ENCODE measurements at regions not wholly inside any gene's neighbourhood (a gene's known extent, or its start where the extent isn't known, plus 50 kb on each side); places are given as distances from the start of the nearest gene placed in this dataset.

- no peak for DNase-seq (ENCODE audit: low spot score)
- Histone ChIP-seq H3K27ac (no peak overlapping the region), H3K4me3 (no peak overlapping the region)
- no peak for TF ChIP-seq CTCF (IDR thresholded peaks at IDR 0.05)
Measured at GRCh38 chr1:177848577-177848976, 121.3 kb downstream of the SEC16B start.

DNA sequence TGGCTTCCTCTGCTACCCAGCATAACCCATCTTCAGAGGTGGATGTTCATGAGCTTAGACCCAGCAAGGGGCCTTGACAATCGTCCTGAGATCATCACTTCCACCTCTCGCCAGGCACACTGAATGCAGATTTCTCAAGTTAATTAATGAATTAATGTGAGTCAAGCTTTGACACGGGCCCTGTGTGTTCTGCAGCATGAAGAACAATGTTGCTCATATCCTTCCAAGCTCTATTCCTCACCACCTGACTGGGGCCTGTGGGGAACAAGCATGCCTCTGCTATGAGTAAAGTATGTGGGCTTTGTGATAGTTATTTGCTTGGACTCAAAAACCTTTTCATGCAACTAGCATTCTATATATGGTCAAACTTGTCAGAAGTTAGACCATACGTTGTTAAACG, 122.0 kb downstream of the SEC16B start:
- no peak overlapping the region for H3K27ac ChIP-seq
- no peak overlapping the region for H3K4me3 ChIP-seq
- no peak for TF ChIP-seq CTCF (IDR thresholded peaks at IDR 0.05)
- DNase-seq (ENCODE audit: low spot score), result no peak

- no peak for TF ChIP-seq CTCF (IDR thresholded peaks at IDR 0.05)
- DNase-seq (ENCODE audit: low spot score), result no peak
- no peak overlapping the region for H3K27ac ChIP-seq
- H3K4me3 ChIP-seq, result no peak overlapping the region
Measured at GRCh38 chr1:177838907-177839485, 130.9 kb downstream of the SEC16B start.

- TF ChIP-seq CTCF (IDR thresholded peaks at IDR 0.05), result no peak
- H3K27ac ChIP-seq, result no peak overlapping the region
- no peak for DNase-seq (ENCODE audit: low spot score)
- no peak overlapping the region for H3K4me3 ChIP-seq
Measured at GRCh38 chr1:177833631-177834030, 136.2 kb downstream of the SEC16B start.

DNA sequence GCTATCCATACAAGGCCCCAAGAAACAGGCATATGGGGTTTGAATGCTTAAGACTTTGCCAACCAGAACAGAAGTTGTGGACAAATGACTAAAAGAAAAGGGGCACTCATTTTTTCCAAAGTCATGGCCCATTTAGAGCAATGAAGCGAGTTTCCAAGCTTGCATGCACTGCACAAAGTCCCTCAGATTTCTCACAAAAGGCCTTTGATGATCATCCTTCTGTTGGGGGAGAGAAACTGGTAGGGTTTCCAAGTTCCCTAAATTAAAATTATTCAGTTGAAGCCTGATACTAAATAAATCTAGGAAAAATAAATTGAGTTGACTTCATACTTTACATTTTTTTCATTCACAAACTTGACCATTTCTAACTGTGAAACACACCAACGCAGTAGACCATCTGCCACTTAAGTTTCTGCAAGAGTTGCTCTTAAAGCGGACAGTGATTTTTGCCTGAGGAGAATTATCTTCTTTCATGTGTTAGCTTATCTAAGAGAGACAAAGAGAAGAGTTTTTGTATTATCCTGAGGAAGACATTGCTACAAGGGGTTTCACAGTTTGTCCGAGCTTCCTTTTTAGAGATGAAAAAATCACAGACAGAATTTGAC, 139.2 kb downstream of the SEC16B start:
- TF ChIP-seq CTCF (IDR thresholded peaks at IDR 0.05), result no peak
- no peak for DNase-seq (ENCODE audit: low spot score)
- no peak overlapping the region for H3K27ac ChIP-seq
- H3K4me3 ChIP-seq, result no peak overlapping the region

- DNase-seq (ENCODE audit: low spot score), result no peak
- no peak for TF ChIP-seq CTCF (IDR thresholded peaks at IDR 0.05)
- no peak overlapping the region for H3K27ac ChIP-seq
- no peak overlapping the region for H3K4me3 ChIP-seq
Measured at GRCh38 chr1:177825276-177825901, 144.5 kb downstream of the SEC16B start.

DNA sequence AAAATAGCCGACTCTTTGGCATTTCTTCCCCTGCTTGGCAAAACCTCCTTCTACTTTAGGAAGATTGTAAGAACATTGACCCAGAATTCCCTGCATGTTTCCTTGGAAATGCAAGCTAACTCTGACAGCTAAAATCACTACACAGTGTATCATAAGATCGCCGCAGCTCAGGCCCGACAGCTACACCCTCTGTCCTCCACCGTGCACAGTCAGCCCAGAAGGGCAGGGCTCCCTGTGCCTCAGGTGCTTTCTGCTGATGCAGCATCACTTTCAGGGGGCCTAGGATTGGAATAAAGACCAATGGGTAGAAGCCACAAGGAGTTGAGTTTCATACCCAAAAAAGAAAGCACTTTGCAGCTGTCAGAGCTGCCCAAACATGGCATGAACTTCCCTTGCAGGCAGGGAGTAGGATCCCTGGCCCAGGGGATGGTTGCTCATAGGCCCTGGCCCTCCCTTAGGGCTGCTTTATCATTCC, 145.3 kb downstream of the SEC16B start:
- peak overlapping the region; percentile 31 for H3K4me3 ChIP-seq
- no peak for DNase-seq (ENCODE audit: low spot score)
- TF ChIP-seq CTCF (IDR thresholded peaks at IDR 0.05), result no peak
- no peak overlapping the region for H3K27ac ChIP-seq

Data from coronary artery (tissue), 2 donors.